ENCODE measurements at regions not wholly inside any gene's neighbourhood (a gene's known extent, or its start where the extent isn't known, plus 50 kb on each side); places are given as distances from the start of the nearest gene placed in this dataset.

DNA sequence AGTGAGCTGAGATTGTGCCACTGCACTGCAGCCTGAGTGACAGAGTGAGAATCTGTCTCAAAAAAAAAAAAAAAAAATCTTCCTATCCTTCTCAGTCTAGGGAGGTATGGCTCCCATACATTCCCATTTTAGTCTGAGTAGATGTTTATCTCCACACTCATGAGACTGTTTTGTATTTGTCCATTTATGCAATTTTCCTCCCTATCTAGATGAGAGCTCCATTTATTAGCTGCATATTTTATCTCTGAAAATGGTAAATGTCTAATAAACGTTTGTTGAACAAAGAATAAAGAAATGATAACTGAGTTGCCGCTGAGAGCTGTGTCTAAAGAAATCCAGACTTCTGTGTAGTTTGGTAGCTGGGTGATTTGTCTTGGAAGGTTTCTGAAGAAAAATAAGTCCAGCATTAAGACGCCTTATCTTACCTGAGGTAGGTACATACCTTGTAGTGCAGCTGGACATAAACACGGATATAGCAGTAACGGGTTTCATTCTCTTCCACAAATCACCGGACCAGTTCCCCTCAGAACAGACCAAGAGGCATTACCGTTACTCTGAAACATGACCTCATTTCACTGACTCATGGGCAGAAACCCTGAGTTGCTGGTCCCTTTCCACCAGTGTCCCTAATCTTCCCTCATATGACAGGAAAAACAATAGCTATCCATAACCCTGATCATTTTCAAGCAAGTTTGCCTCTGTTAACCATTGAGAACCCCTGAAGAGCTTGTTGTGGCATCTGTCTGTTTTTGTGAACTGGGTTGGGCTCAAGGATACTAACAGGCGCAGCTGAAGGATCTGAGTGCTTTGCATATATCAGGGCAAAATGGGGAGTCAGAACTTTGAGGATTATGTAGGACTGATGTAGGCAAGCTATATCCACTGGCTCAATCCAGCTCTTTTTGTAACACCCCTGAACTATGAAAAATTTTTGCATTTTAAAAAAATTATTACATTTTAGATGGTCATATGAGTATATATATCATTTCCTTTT, 177.4 kb upstream of the XYLT1 start:
- TF ChIP-seq, protein P1, sequence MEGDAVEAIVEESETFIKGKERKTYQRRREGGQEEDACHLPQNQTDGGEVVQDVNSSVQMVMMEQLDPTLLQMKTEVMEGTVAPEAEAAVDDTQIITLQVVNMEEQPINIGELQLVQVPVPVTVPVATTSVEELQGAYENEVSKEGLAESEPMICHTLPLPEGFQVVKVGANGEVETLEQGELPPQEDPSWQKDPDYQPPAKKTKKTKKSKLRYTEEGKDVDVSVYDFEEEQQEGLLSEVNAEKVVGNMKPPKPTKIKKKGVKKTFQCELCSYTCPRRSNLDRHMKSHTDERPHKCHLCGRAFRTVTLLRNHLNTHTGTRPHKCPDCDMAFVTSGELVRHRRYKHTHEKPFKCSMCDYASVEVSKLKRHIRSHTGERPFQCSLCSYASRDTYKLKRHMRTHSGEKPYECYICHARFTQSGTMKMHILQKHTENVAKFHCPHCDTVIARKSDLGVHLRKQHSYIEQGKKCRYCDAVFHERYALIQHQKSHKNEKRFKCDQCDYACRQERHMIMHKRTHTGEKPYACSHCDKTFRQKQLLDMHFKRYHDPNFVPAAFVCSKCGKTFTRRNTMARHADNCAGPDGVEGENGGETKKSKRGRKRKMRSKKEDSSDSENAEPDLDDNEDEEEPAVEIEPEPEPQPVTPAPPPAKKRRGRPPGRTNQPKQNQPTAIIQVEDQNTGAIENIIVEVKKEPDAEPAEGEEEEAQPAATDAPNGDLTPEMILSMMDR (IDR thresholded peaks at IDR 0.05; ENCODE audit: low read depth, low read length), result no peak
- DNase-seq (ENCODE audit: low read depth in 1 of 2, low spot score in 1 of 2), result no peak
- no peaks in the 10 kb centered on the region for H3K27me3 ChIP-seq
- H3K9me3 ChIP-seq (ENCODE audit: low read depth), result no peaks in the 10 kb centered on the region
- no peaks in the 10 kb centered on the region for H3K36me3 ChIP-seq
- H3K4me1 ChIP-seq (ENCODE audit: low read depth), result no peaks in the 10 kb centered on the region
- H3K27ac ChIP-seq, result no peak overlapping the region
- no peak overlapping the region for H3K4me3 ChIP-seq

DNA sequence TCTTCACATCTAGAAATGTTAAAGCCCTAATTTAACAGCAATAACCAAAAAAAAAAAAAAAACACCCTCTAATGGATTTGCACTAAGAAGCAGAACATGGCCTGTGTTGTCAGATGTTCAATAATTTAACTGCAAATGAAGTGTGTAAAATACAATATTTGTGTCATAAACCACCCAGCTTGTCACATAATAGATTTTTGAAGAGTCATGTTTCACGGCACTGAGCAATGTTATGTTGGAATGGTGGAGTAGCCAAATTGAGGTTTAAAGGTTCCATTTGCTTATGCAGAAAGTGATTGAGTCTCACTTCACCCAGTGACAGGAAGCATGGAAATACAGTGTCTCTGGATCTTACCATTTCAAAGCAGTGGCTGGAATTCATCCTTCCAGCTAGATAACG, 173.2 kb upstream of the XYLT1 start:
- Histone ChIP-seq H3K9me3 (ENCODE audit: low read depth) (no peaks in the 10 kb centered on the region), H3K27ac (no peak overlapping the region), H3K4me3 (no peak overlapping the region), H3K36me3 (no peaks in the 10 kb centered on the region), H3K27me3 (no peaks in the 10 kb centered on the region), H3K4me1 (ENCODE audit: low read depth) (no peaks in the 10 kb centered on the region)
- no peak for DNase-seq (ENCODE audit: low read depth in 1 of 2, low spot score in 1 of 2)
- TF ChIP-seq, protein P1 (IDR thresholded peaks at IDR 0.05; ENCODE audit: low read depth, low read length), result no peak

DNA sequence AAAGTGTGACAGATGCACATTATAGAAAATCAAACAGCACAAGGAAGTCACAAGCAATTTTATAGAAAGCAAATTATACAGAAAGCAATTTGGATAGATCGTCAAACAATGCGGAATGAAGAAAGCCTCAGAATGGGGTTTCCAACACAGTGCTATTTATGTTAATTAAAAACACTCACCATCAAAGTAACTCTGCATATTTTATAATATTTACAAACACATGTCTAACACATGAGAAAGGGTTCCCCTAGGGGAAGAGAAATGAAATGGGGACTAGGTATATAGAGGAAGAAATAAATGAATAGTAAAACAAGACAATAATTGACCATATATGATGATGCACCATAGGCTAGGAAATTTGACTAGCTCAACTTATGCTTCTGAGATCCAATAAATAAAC, 171.2 kb upstream of the XYLT1 start:
- no peaks in the 10 kb centered on the region for H3K27me3 ChIP-seq
- H3K9me3 ChIP-seq (ENCODE audit: low read depth), result no peaks in the 10 kb centered on the region
- TF ChIP-seq, protein P1 (IDR thresholded peaks at IDR 0.05; ENCODE audit: low read depth, low read length), result no peak
- H3K4me1 ChIP-seq (ENCODE audit: low read depth), result no peaks in the 10 kb centered on the region
- DNase-seq (ENCODE audit: low read depth in 1 of 2, low spot score in 1 of 2), result no peak
- no peak overlapping the region for H3K27ac ChIP-seq
- H3K4me3 ChIP-seq, result no peak overlapping the region
- H3K36me3 ChIP-seq, result no peaks in the 10 kb centered on the region

DNA sequence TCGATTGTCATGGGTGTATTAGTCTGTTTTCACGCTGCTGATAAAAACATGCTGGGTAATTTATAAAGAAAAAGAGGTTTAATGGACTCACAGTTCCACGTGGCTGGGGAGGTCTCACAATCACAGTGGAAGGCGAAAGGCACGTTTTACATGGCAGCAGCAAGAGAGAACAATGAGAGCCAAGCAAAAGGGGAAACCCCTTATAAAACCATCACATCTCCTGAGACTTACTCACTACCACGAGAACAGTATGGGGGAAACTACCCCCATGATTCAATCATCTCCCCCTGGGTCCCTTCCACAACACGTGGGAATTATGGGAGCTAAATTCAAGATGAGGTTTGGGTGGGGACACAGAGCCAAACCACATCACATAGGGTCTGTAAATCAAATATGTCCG, 167.4 kb upstream of the XYLT1 start:
- no peak overlapping the region for H3K27ac ChIP-seq
- TF ChIP-seq, protein P1 (IDR thresholded peaks at IDR 0.05; ENCODE audit: low read depth, low read length), result no peak

DNA sequence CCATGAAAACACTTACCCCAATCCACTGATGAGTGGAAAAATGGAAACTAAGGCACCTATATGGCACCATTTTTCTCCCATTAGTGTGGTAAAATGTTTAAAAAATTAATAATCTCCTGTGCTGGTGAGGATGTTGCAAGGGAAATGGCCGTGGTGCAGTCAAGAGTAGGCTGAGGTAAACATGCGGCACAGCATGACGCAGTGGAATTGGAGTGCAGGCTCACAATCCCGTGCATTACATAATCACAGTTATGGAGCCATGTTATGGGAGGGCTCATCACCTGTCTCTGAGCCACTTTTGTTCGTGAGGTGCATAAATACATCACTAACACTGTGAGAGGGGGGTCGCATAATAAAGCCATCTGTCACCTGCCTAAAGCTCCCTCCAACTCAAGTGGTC, 164.4 kb upstream of the XYLT1 start:
- no peaks in the 10 kb centered on the region for H3K9me3 ChIP-seq (ENCODE audit: low read depth)
- H3K27ac ChIP-seq, result no peak overlapping the region
- H3K27me3 ChIP-seq, result no peaks in the 10 kb centered on the region
- TF ChIP-seq, protein P1 (IDR thresholded peaks at IDR 0.05; ENCODE audit: low read depth, low read length), result no peak
- H3K36me3 ChIP-seq, result no peaks in the 10 kb centered on the region
- no peak for DNase-seq (ENCODE audit: low read depth in 1 of 2, low spot score in 1 of 2)
- H3K4me3 ChIP-seq, result no peak overlapping the region
- no peaks in the 10 kb centered on the region for H3K4me1 ChIP-seq (ENCODE audit: low read depth)

More for the DNA sequence above, 167.4 kb upstream of the XYLT1 start:
- H3K4me1 ChIP-seq (ENCODE audit: low read depth), result no peaks in the 10 kb centered on the region
- H3K36me3 ChIP-seq, result no peaks in the 10 kb centered on the region
- no peak for DNase-seq (ENCODE audit: low read depth in 1 of 2, low spot score in 1 of 2)
- H3K9me3 ChIP-seq (ENCODE audit: low read depth), result no peaks in the 10 kb centered on the region
- H3K4me3 ChIP-seq, result no peak overlapping the region
- H3K27me3 ChIP-seq, result no peaks in the 10 kb centered on the region
